Activated naive CD4-positive, alpha-beta T cell treated with Interleukin-2 at 50 U/mL for 16 hours (primary cell): ENCODE measurements at regions not wholly inside any gene's neighbourhood (a gene's known extent, or its start where the extent isn't known, plus 50 kb on each side); places are given as distances from the start of the nearest gene placed in this dataset.
"Not testable (repeated sequence)": the region's sequence is repeated elsewhere in the genome, so short reads cannot be mapped to it uniquely, and the experiment has no call there.

Experiments
- DNase-seq: peaks from one replicate; pipeline ENCODE4 v3.0.0-alpha.2; 2020

DNA sequence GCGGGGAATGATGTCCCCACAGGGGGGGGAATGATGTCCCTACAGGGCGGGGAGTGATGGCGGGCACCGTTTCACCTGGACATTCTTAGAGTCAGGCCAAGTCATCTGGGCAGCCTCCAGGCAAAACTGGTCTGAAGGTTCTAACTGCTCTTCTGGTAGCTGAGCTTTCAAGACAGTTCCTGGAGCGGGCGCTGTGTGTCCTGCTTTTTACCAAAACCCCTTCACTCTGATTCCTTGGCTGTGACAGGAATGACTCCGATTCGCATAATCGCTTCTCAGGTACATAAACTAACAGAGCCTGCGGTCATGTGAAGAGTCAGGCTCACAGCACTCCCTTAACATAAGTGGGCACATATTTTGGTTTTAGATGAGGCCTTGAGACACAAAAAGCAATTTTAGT lies 836.0 kb downstream of the TRIML1 start:
- no peak for DNase-seq

- DNase-seq: no peak
These were observed 837.4 kb downstream of the TRIML1 start for GRCh38 chr4:188976644-188977115.

DNA sequence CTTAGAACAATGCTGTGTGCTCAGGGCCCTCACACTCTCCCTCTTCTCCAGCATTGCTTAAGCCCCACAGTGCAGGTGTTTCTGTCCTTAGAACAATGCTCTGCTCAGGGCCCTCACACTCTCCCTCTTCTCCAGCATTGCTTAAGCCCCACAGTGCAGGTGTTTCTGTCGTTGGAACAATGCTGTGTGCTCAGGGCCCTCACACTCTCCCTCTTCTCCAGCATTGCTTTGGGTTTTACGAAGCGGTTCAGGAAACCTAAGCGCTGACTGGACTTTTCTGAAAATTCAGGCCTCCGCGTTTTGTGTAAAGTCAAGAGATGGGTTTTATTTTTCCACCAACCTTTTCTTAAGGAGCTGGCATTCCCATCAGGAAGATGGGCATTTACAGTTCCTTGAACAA lies 838.0 kb downstream of the TRIML1 start:
- DNase-seq: not testable (repeated sequence)

GRCh38 chr4:188984518-188984917 lies 845.3 kb downstream of the TRIML1 start:
- DNase-seq: no peak

DNA sequence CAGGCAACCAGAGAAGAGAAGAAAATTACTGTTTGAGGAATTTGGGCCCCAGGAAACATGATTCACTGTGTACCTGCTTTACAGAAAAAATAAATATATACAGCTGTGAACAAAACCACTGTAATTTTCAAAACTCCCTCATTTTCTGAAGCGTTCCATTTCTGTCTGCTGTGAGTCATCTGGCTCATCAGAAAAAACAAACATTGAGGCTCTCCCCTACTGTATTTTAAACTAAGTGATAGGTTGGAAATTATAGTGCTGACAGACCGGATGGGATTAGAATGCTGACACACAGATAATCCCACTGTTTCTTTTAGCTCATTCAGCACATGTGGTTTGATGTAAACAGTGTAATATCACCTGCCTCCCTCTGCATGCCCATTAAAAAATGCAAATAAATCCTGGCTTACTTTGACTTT lies 847.0 kb downstream of the TRIML1 start:
- DNase-seq: no peak

DNA sequence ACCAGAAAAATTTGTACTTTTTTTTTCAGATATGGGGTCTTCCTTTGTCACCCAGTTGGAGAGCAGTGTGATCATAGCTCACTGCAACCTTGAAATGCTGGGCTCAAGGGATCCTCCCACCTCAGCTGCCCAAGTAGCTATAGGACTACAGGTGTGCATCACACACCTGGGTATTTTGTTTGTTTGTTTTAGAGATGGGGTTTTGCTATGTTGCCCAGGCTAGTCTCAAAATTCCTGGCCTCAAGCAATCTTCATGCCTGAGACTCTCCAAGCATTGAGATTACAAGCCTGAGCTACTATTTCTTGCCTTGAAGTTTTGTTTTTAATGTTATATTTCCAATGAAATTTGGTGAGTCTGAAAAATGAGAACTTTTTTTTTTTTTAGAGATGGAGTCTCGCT lies 847.8 kb downstream of the TRIML1 start:
- no peak for DNase-seq

- DNase-seq: no peak
These were observed 848.9 kb downstream of the TRIML1 start for GRCh38 chr4:188988131-188988530.

- no peak for DNase-seq
These were observed 850.1 kb downstream of the TRIML1 start for GRCh38 chr4:188989371-188989770.

DNA sequence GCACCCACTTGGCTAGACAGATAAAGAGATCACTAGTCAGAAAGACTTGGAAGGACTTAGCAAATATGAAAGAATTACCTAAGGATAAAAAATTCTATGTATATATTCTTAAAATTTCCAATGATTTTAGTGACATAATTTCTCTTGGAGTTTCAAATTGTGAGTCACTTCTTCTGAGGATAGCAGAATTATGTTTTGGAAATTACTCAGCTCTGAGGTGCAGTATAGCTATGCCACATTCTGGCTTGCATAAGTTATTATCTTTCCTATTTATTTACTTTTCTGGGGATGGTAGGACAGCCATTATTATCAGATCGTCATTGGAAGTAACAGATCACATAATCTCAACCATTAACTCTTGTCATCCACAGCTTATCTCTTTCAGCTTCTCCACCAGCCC lies 853.5 kb downstream of the TRIML1 start:
- no peak for DNase-seq

DNA sequence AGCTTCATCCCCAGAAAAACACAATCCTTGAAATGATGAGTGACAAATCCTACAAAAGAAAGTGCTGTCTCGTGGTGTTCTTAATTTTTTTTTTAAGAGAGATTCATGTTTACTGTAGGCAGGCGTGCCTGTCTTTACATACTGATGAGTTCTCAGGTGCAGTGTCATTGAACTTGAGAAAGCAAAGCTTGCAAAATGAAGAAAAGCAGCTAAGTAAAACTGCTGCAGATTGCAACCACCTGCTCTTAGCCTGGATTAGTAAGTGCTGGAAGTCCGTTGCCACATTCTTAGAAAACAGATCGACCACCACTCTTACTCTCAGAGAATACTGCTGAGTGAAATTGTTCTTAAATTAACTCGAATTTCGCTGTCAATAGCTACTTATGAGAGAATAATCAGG lies 854.6 kb downstream of the TRIML1 start:
- DNase-seq: no peak

DNA sequence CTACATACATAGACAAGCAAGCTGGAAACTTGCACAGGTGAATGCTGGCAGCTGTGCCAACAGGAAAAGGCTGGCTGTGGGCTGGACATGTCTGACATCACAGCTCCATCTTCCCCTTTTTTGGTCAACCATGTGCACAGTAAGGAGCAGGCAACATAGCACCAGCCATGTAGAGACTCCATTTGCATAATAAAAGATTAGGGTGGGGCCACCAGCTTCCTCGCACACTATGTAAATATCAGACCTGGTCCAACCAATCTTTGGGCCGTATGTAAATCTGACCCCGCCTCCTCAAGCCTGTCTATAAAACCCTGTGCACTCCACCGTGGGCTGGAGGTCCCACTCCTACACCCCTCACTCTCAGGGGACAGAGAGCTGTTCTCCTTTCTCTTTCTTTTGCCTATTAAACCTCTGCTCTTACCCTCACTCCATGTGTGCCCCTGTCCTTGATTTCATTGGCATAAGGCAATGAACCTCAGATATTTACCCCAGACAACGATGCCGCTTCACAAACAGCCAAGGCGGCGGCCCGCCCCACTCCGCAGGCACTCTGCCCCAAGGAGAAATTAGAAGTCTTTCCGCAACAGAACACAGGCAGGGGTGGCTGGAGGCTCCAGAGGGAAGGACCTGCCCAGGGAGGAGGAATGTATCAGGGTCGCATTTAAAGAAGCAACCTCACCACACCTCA lies 862.2 kb downstream of the TRIML1 start:
- DNase-seq: no peak

GRCh38 chr4:189001971-189002450 lies 862.8 kb downstream of the TRIML1 start:
- no peak for DNase-seq

DNA sequence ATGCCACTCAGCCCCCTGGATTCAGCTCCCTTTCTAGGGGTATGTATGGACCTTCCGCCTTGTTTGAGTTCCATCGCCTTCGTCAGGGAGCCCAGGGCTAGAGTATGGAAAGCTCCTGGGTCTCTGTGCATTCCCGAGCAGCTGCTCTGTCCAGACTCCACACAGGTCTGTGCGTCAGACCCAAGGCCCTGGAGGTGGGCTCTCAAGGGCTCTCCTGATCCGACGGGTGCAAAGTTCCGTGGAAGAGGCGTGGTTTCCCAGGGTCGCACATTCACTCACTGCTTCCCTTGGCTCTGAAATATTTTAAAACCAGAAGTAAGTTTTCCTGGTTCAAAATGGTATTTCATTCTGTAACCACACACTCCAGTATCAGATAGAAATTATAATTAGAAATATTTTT lies 863.2 kb downstream of the TRIML1 start:
- DNase-seq: no peak

DNA sequence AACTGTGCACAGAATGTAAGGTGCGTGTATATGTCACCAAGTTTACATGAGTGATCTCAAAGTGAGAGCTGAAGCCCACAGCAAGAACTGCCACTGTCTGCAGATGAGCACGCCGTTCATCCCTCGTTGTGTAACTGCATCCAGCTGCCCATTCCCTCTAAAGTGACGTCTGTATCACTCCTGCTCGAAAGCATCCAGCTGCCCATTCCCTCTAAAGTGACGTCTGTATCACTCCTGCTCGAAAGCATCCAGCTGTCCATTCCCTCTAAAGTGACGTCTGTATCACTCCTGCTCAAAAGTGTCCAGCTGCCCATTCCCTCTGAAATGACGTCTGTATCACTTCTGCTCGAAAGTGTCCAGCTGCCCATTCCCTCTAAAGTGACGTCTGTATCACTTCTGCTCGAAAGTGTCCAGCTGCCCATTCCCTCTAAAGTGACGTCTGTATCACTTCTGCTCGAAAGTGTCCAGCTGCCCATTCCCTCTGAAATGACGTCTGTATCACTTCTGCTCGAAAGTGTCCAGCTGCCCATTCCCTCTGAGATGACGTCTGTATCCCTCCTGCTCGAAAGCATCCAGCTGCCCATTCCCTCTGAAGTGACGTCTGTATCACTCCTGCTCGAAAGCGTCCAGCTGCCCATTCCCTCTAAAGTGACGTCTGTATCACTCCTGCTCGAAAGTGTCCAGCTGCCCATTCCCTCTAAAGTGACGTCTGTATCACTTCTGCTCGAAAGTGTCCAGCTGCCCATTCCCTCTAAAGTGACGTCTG lies 871.4 kb downstream of the TRIML1 start:
- DNase-seq: not testable (repeated sequence)

- DNase-seq: no peak
These were observed 882.6 kb downstream of the TRIML1 start for GRCh38 chr4:189021831-189022230.

DNA sequence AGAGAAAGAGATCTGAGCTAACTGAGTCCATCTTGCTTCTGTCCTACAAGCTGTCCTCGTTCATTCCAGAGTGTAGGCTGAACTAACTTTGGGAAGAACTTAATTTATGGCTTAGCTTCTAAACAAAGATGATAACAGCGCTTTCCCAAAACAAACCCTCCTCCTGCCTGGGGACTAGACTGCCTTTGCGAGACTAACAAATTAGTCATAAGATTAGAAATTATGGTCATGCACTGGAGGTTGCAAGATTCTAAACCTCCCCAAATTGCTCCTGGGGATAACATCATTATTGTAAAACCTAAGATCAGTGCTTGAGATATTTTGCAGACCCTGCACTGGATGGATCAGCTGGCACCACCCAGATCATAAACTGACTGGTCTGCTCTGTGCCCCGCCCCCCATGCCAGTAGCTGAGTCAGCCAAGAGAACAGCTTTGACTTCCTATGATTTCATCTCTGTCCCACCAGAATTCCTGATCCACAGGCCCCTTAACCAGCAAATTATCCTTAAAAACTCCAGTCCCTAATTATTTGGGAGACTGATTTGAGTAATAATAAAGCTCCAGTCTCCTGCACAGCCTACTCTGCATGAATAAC lies 883.3 kb downstream of the TRIML1 start:
- DNase-seq: no peak

GRCh38 chr4:189029976-189030504 lies 890.8 kb downstream of the TRIML1 start:
- no peak for DNase-seq

GRCh38 chr4:189032606-189033338 lies 893.5 kb downstream of the TRIML1 start:
- no peak for DNase-seq

GRCh38 chr4:189033801-189034347 lies 894.6 kb downstream of the TRIML1 start:
- DNase-seq: no peak

DNA sequence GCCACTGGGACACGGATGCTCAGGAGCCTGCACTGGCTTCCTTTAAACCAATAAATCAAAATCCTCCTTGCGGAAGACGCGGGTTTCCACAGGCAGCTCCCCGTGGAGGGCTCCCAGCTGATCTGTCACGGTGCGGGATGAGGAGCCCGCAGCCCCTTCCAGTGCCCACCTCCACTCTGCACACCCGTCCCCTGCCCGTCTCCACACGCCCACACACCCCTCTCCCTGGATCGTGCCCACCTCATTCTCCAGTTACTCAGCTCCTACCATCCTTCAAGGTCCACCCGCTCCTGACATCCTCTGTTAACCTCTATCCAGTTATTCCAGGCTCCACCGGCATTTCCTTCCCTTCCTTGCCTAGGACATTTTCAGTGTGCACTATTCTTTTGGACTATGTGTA lies 895.9 kb downstream of the TRIML1 start:
- DNase-seq: no peak

DNA sequence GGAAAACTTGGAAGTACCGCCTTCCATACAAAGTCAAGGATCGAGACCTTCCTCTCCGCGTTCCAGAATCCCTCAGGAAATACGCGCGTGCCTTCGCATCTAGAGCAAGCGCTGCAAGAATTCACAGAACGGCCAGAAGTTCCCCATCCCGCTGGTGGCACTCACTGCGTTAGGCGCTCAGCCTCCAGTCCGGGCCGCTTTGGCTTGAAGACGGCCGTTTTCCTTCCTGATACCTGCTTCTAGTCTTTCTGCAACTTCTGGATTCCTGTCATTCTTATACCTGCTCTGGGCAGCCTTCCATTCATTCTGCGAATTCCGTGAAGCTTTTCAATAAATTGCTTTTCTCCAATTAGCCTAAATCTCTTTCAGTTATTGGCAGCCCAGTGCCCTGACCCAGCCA lies 896.4 kb downstream of the TRIML1 start:
- DNase-seq: no peak

- no peak for DNase-seq
These were observed 897.7 kb downstream of the TRIML1 start for GRCh38 chr4:189036906-189037305.

DNA sequence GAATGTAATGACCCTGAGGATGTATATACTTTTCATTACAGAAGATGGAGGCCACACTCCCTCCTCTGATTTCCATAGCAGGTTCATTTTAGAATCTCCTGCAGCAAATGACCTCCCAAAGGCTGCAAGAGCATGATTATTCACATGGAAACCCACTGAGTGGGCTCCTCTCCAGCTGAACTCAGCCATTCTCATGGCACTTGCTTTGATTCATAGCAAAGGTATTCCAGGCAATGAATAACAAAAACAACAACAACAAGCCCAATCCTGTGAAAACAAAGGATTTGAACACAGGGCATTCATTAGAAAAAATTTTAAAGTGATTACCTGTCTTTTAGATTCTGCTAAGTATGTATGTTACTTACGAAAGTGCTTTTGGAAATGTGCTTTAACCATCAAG lies 894.0 kb upstream of the FRG1 start:
- DNase-seq: no peak
